ENCODE measurements at regions not wholly inside any gene's neighbourhood (a gene's known extent, or its start where the extent isn't known, plus 50 kb on each side); places are given as distances from the start of the nearest gene placed in this dataset.

GRCh38 chr9:121598965-121599871, 52.2 kb upstream of the DAB2IP start:
- no peak for DNase-seq (ENCODE audit: low read depth)

- DNase-seq (ENCODE audit: low read depth), result no peak
Observed at GRCh38 chr9:121599872-121600585, 51.4 kb upstream of the DAB2IP start.

GRCh38 chr9:121601194-121601593, 50.2 kb upstream of the DAB2IP start:
- DNase-seq (ENCODE audit: low read depth), result no peak
